Activated T-helper 17 cell treated with anti-CD3 and anti-CD28 coated beads, Interleukin-2, amount 50 U/mL, for 72 hours (primary cell): ENCODE measurements at regions not wholly inside any gene's neighbourhood (a gene's known extent, or its start where the extent isn't known, plus 50 kb on each side); places are given as distances from the start of the nearest gene placed in this dataset.
A peak's percentile ranks its signal among the peaks of the same experiment; 100 is the strongest.

ENCODE experiments used
- ATAC-seq: fragments of 150-1000 bp; cut with Tn5 transposase; replicated peaks from 2 replicates; pipeline ENCODE4 v1.10.0; 2021; ENCODE audit warnings: mild to moderate bottlenecking, moderate library complexity
- H3K27ac Mint-ChIP-seq: one replicate; pipeline ENCODE4 v1.8.0; 2022; ENCODE audit warnings: mixed read lengths
- H3K27me3 Mint-ChIP-seq: one replicate; pipeline ENCODE4 v1.8.0; 2022; ENCODE audit warnings: mixed read lengths
- H3K36me3 Mint-ChIP-seq: one replicate; pipeline ENCODE4 v1.8.0; 2022; ENCODE audit warnings: low read depth, mild to moderate bottlenecking, mixed read lengths
- H3K4me1 Mint-ChIP-seq: one replicate; pipeline ENCODE4 v1.8.0; 2022; ENCODE audit warnings: mixed read lengths
- H3K4me3 Mint-ChIP-seq: one replicate; pipeline ENCODE4 v1.8.0; 2022; ENCODE audit warnings: mild to moderate bottlenecking, mixed read lengths
- H3K9me3 Mint-ChIP-seq: one replicate; pipeline ENCODE4 v1.8.0; 2022; ENCODE audit warnings: mixed read lengths

DNA sequence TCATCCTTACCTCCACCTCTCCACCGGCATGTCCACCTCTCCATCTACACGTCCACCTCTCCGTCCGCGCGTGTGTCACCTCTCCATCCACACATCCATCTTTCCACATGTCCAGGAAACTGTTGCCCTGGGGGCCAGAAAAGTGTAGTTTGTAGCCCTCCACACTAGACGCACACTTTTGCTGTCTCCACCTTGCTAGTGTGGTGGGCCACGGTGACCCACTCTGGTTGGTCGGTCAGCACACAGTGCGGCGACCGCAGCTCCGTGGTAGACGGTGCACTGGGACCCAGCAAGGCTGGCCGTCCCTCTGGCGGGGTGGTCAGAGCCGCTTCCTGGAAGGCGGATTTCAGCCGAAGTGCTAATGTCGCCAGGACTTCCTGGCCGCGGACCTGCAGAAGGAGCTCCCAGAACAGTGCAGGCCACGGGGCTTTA, 268.6 kb downstream of the DLL1 start:
- Mint-ChIP-seq H3K27ac (no peak overlapping the region), H3K4me1 (no peaks in the 10 kb centered on the region), H3K27me3 (peaks cover 28% of the 10 kb centered on the region), H3K9me3 (no peaks in the 10 kb centered on the region), H3K36me3 (no peaks in the 10 kb centered on the region), H3K4me3 (no peak overlapping the region)
- ATAC-seq, result no peak

- ATAC-seq, result no peak
- Mint-ChIP-seq H3K27ac (no peak overlapping the region), H3K9me3 (no peaks in the 10 kb centered on the region), H3K36me3 (no peaks in the 10 kb centered on the region), H3K27me3 (peaks cover 33% of the 10 kb centered on the region), H3K4me1 (no peaks in the 10 kb centered on the region), H3K4me3 (no peak overlapping the region)
These were observed 269.3 kb downstream of the DLL1 start for GRCh38 chr6:170021579-170021978.

DNA sequence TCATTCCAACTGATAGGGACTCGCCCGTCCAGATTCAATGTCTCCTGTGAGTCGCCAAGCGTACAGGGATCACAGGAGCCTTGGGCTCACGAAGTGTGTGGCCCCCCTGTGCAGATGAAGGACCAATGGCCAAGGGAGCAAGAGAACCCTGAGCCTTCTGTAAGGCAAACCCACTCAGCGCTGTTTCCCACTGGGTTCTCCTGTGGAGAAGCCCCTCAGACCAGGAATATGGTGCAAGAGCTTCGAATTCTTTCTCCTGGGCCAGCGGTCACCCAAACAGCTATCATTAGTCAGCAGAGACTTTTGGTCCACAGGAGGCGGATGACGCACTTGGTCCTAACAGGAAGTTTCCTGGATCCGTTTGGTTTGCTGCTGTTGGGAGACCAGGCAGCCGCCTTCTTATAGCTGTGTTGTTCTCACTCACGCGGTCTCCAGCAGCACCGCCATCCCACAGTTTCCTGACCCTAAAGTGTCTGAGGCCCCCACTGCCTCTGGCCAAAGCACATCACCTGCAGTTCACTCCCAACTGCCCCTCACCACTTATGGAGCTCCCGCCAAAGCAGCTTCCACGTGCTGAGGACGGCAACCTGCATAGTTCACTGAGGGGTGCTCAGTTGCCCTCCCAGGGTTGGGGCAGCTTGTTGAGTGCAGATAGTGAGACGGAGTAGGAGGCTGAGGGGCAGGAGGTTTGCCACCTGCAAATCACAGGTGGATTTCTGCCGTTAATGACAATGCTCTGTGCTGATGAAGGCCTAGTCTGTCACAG, 268.6 kb downstream of the ERMARD start:
- Mint-ChIP-seq H3K4me1 (no peaks in the 10 kb centered on the region), H3K4me3 (no peak overlapping the region), H3K27ac (no peak overlapping the region), H3K36me3 (no peaks in the 10 kb centered on the region), H3K9me3 (no peaks in the 10 kb centered on the region), H3K27me3 (peaks cover 33% of the 10 kb centered on the region)
- ATAC-seq, result no peak

GRCh38 chr6:170018936-170019817, 267.8 kb downstream of the ERMARD start:
- H3K27me3 Mint-ChIP-seq, result peaks cover 36% of the 10 kb centered on the region
- no peak overlapping the region for H3K4me3 Mint-ChIP-seq
- no peaks in the 10 kb centered on the region for H3K36me3 Mint-ChIP-seq
- no peaks in the 10 kb centered on the region for H3K4me1 Mint-ChIP-seq
- no peak for ATAC-seq
- no peaks in the 10 kb centered on the region for H3K9me3 Mint-ChIP-seq
- H3K27ac Mint-ChIP-seq, result no peak overlapping the region

DNA sequence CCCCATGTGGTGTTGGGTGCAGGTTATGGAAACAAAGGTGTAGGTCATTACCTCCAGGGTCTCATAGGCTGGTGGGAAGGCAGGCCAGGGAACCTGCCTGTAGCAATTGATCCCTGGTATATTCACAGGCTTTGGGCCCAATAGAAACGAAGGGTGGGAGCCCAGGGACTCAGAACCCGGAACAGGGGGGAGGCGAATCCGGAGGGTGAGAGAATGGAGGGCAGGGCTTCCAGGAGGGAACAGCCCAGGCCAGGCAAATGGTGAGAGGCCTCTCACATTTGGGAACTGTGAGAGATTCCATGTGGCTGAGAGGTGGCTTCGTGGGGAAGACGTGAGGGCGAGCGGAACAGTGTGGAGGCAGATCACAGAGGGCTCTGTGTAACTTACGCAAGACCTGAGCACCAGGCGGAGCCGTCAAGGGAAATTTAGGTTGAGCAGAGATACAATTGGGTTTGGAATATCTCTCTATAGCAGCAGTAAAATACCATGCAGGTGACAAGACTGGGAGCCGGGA, 267.1 kb downstream of the ERMARD start:
- Mint-ChIP-seq H3K9me3 (no peaks in the 10 kb centered on the region), H3K36me3 (no peaks in the 10 kb centered on the region), H3K27ac (no peak overlapping the region), H3K4me3 (no peak overlapping the region), H3K27me3 (peaks cover 43% of the 10 kb centered on the region), H3K4me1 (no peaks in the 10 kb centered on the region)
- no peak for ATAC-seq

- H3K27ac Mint-ChIP-seq, result no peak overlapping the region
- no peaks in the 10 kb centered on the region for H3K4me1 Mint-ChIP-seq
- H3K27me3 Mint-ChIP-seq, result peaks cover 48% of the 10 kb centered on the region
- ATAC-seq, result peak; percentile 78
- H3K4me3 Mint-ChIP-seq, result no peak overlapping the region
- H3K9me3 Mint-ChIP-seq, result no peaks in the 10 kb centered on the region
- H3K36me3 Mint-ChIP-seq, result no peaks in the 10 kb centered on the region
These were observed 266.3 kb downstream of the ERMARD start for GRCh38 chr6:170017603-170018320.

- Mint-ChIP-seq H3K4me3 (no peak overlapping the region), H3K4me1 (no peaks in the 10 kb centered on the region), H3K9me3 (no peaks in the 10 kb centered on the region), H3K27ac (no peak overlapping the region), H3K36me3 (no peaks in the 10 kb centered on the region), H3K27me3 (peaks cover 38% of the 10 kb centered on the region)
- no peak for ATAC-seq
These were observed 262.4 kb downstream of the ERMARD start for GRCh38 chr6:170013815-170014214.

DNA sequence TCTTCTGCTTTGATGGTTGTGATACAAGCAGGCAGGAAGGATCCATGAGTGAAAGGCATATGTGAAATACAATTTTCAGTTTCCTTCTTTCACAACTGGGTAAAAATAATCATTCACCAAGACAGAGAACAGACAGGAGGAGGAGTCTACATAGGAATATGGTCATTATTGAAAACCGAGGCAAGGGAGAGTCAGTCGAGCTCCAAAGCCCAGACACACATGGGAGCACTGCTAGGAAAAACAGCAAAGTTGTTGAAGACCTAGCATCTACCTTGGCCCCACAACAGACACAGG, 260.6 kb downstream of the ERMARD start:
- Mint-ChIP-seq H3K27ac (no peak overlapping the region), H3K4me3 (no peak overlapping the region), H3K36me3 (no peaks in the 10 kb centered on the region), H3K27me3 (peaks cover 28% of the 10 kb centered on the region), H3K9me3 (no peaks in the 10 kb centered on the region), H3K4me1 (no peaks in the 10 kb centered on the region)
- ATAC-seq, result no peak

GRCh38 chr6:170011204-170012036, 260.0 kb downstream of the ERMARD start:
- Mint-ChIP-seq H3K9me3 (no peaks in the 10 kb centered on the region), H3K27ac (no peak overlapping the region), H3K4me1 (no peaks in the 10 kb centered on the region), H3K4me3 (no peak overlapping the region), H3K27me3 (peaks cover 26% of the 10 kb centered on the region), H3K36me3 (no peaks in the 10 kb centered on the region)
- no peak for ATAC-seq

- Mint-ChIP-seq H3K27ac (no peak overlapping the region), H3K9me3 (no peaks in the 10 kb centered on the region), H3K4me1 (no peaks in the 10 kb centered on the region), H3K36me3 (no peaks in the 10 kb centered on the region), H3K4me3 (no peak overlapping the region), H3K27me3 (peaks cover 26% of the 10 kb centered on the region)
- ATAC-seq, result no peak
These were observed 259.3 kb downstream of the ERMARD start for GRCh38 chr6:170010665-170011203.

DNA sequence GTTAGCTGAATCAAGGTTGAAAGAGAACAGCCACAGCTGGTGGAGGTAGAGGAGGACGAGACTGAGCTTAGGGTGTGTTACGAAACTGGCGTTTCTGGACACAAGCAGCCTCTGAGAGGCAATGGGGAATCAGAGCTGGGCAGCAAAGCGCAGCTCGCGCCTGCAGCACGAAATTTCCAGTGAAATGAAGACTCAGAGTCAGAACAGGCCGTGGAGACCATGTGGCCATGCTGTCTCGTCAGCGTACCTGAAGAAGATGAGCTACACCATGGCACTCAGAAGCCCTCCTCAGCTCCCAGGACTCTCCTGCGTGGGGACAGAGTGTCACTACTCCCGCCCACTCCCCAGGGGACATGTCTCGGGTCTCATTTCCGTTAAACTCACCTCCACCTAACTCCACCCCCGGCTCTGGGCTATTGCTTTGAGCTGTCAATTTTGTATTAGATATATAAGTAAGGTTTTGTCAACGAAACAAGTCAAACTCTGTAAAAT, 256.9 kb downstream of the ERMARD start:
- peaks cover 6% of the 10 kb centered on the region for H3K9me3 Mint-ChIP-seq

DNA sequence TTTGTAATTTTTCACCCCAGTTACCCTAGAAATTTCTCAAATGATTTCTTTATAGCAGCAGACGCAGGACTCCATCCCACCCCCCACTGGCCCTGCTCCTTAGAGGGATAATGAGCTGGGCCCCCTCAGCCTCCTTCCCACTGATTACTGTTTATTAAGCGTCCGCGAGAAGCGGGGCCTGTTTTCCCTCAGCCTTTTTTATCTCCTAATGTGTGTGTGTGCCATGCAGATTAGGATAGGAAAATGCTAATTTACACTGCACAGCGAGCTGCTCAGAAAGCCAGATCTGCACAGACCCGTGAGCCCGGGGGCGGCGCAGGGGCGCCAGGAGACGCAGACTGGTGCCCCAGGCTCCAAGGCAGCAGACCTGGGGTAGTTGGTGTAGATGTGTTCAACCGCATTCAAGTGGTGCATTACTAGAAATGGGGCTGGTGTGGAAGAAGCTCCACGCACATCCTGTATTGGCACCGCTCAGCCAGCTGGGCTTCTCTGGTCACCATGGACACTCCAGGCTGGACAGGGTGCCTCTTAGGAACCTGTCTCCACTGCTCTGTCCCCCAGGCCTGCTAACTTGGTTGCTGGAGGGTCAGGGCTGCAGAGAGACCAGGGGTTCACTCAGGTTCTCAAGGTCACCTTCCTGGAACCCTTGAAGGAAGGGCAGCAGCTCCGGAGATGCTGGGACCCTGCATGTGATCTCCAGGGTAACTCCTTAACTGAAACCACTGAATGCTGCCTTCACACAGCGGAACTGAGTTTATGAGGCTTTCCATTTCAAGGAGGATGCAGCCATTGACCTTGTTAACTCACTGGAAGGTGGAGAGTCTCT, 256.3 kb downstream of the ERMARD start:
- Mint-ChIP-seq H3K9me3 (peaks cover 6% of the 10 kb centered on the region), H3K4me1 (no peaks in the 10 kb centered on the region), H3K36me3 (no peaks in the 10 kb centered on the region), H3K27ac (no peak overlapping the region), H3K4me3 (no peak overlapping the region), H3K27me3 (peaks cover 11% of the 10 kb centered on the region)
- ATAC-seq, result no peak

More for the DNA sequence above, 256.9 kb downstream of the ERMARD start:
- Mint-ChIP-seq H3K36me3 (no peaks in the 10 kb centered on the region), H3K4me1 (no peaks in the 10 kb centered on the region), H3K4me3 (no peak overlapping the region), H3K27me3 (peaks cover 15% of the 10 kb centered on the region), H3K27ac (no peak overlapping the region)
- no peak for ATAC-seq

GRCh38 chr6:170006900-170007467, 255.6 kb downstream of the ERMARD start:
- H3K4me1 Mint-ChIP-seq, result no peaks in the 10 kb centered on the region
- H3K4me3 Mint-ChIP-seq, result no peak overlapping the region
- no peak overlapping the region for H3K27ac Mint-ChIP-seq
- peaks cover 11% of the 10 kb centered on the region for H3K27me3 Mint-ChIP-seq
- peaks cover 6% of the 10 kb centered on the region for H3K9me3 Mint-ChIP-seq
- H3K36me3 Mint-ChIP-seq, result no peaks in the 10 kb centered on the region
- no peak for ATAC-seq
